Ectodermal cell (in vitro differentiated cells): ENCODE measurements at regions not wholly inside any gene's neighbourhood (a gene's known extent, or its start where the extent isn't known, plus 50 kb on each side); places are given as distances from the start of the nearest gene placed in this dataset.

ENCODE experiments used
- H3K27ac ChIP-seq: 2 replicates; pipeline ENCODE4 v1.7.0; 2013; ENCODE audit warnings: mild to moderate bottlenecking, low read depth, low read length; ENCODE audit not compliant: insufficient read depth, poor library complexity, severe bottlenecking
- H3K27me3 ChIP-seq: 2 replicates; pipeline ENCODE4 v1.7.0; 2013; ENCODE audit warnings: mild to moderate bottlenecking, low read length; ENCODE audit not compliant: insufficient read depth, control insufficient read depth, poor library complexity, severe bottlenecking
- H3K36me3 ChIP-seq: one replicate; pipeline ENCODE4 v1.7.0; 2013; ENCODE audit warnings: low read length; ENCODE audit not compliant: control insufficient read depth, insufficient read depth
- H3K4me1 ChIP-seq: one replicate; pipeline ENCODE4 v1.7.0; 2013; ENCODE audit warnings: low read length; ENCODE audit not compliant: control insufficient read depth, insufficient read depth
- H3K4me3 ChIP-seq: 2 replicates; pipeline ENCODE4 v1.7.0; 2013; ENCODE audit warnings: low read depth, low read length, control low read depth; ENCODE audit not compliant: insufficient read depth
- H3K9me3 ChIP-seq: 2 replicates; pipeline ENCODE4 v1.7.0; 2013; ENCODE audit warnings: mild to moderate bottlenecking, low read length, moderate library complexity; ENCODE audit not compliant: control insufficient read depth
- WGBS, 2 experiments: methylation state at CpG; one replicate each; pipeline ENCODE4 v1.1.7; 2013; ENCODE audit warnings: missing lambda C conversion rate in 2 of 2; 5-methylcytosine and 5-hydroxymethylcytosine counted together

- no peaks in the 10 kb centered on the region for H3K36me3 ChIP-seq
- H3K4me1 ChIP-seq, result no peaks in the 10 kb centered on the region
- H3K27ac ChIP-seq, result no peak overlapping the region
- no peaks in the 10 kb centered on the region for H3K27me3 ChIP-seq
- H3K4me3 ChIP-seq, result no peak overlapping the region
- H3K9me3 ChIP-seq, result no peaks in the 10 kb centered on the region
- WGBS, 2 experiments, result no CpG with 5 or more reads among the region's 1 CpG
Measured at GRCh38 chr4:180253419-180253818, 1989.8 kb upstream of the TENM3 start.

- Histone ChIP-seq H3K27me3 (no peaks in the 10 kb centered on the region), H3K27ac (no peak overlapping the region), H3K36me3 (no peaks in the 10 kb centered on the region), H3K4me3 (no peak overlapping the region), H3K4me1 (no peaks in the 10 kb centered on the region), H3K9me3 (no peaks in the 10 kb centered on the region)
- 11 to 12% methylated on average over 2 of the region's 2 CpGs for WGBS, 2 experiments
Measured at GRCh38 chr4:180261346-180261745, 1981.9 kb upstream of the TENM3 start.

GRCh38 chr4:180280076-180280475, 1963.1 kb upstream of the TENM3 start:
- Histone ChIP-seq H3K27me3 (no peaks in the 10 kb centered on the region), H3K9me3 (no peaks in the 10 kb centered on the region), H3K27ac (no peak overlapping the region), H3K36me3 (no peaks in the 10 kb centered on the region), H3K4me3 (no peak overlapping the region), H3K4me1 (no peaks in the 10 kb centered on the region)
- WGBS, 2 experiments, result 100% methylated on average over 1 to 3 of the region's 3 CpGs

- Histone ChIP-seq H3K9me3 (no peaks in the 10 kb centered on the region), H3K27ac (no peak overlapping the region), H3K36me3 (no peaks in the 10 kb centered on the region), H3K4me1 (no peaks in the 10 kb centered on the region), H3K27me3 (no peaks in the 10 kb centered on the region), H3K4me3 (no peak overlapping the region)
- 88 to 90% methylated on average over 6 of the region's 6 CpGs for WGBS, 2 experiments
Measured at GRCh38 chr4:180280726-180281297, 1962.4 kb upstream of the TENM3 start.

GRCh38 chr4:180281724-180282123, 1961.5 kb upstream of the TENM3 start:
- WGBS, 2 experiments, result 94% methylated on average over 2 to 3 of the region's 3 CpGs
- no peak overlapping the region for H3K4me3 ChIP-seq
- H3K27ac ChIP-seq, result no peak overlapping the region
- H3K36me3 ChIP-seq, result no peaks in the 10 kb centered on the region
- no peaks in the 10 kb centered on the region for H3K4me1 ChIP-seq
- no peaks in the 10 kb centered on the region for H3K9me3 ChIP-seq
- H3K27me3 ChIP-seq, result no peaks in the 10 kb centered on the region

GRCh38 chr4:180284267-180284666, 1958.9 kb upstream of the TENM3 start:
- H3K27me3 ChIP-seq, result no peaks in the 10 kb centered on the region
- no peak overlapping the region for H3K27ac ChIP-seq
- no peaks in the 10 kb centered on the region for H3K36me3 ChIP-seq
- no peaks in the 10 kb centered on the region for H3K9me3 ChIP-seq
- H3K4me1 ChIP-seq, result no peaks in the 10 kb centered on the region
- no peak overlapping the region for H3K4me3 ChIP-seq
- WGBS, 2 experiments, result 61% methylated on average over 3 of the region's 3 CpGs

- WGBS, 2 experiments, result 100% methylated on average over 1 of the region's 1 CpG; no CpG with 5 or more reads in 1 of the 2 experiments
- Histone ChIP-seq H3K36me3 (no peaks in the 10 kb centered on the region), H3K27ac (no peak overlapping the region), H3K9me3 (no peaks in the 10 kb centered on the region), H3K4me1 (no peaks in the 10 kb centered on the region), H3K4me3 (no peak overlapping the region), H3K27me3 (no peaks in the 10 kb centered on the region)
Measured at GRCh38 chr4:180285796-180286195, 1957.4 kb upstream of the TENM3 start.

- Histone ChIP-seq H3K4me1 (no peaks in the 10 kb centered on the region), H3K9me3 (no peaks in the 10 kb centered on the region), H3K36me3 (no peaks in the 10 kb centered on the region), H3K27ac (no peak overlapping the region), H3K27me3 (no peaks in the 10 kb centered on the region), H3K4me3 (no peak overlapping the region)
- 89 to 100% methylated on average over 1 of the region's 1 CpG for WGBS, 2 experiments
Measured at GRCh38 chr4:180292339-180292738, 1950.9 kb upstream of the TENM3 start.

- 86 to 89% methylated on average over 4 of the region's 4 CpGs for WGBS, 2 experiments
- H3K9me3 ChIP-seq, result no peaks in the 10 kb centered on the region
- H3K4me1 ChIP-seq, result no peaks in the 10 kb centered on the region
- no peak overlapping the region for H3K4me3 ChIP-seq
- H3K27ac ChIP-seq, result no peak overlapping the region
- H3K27me3 ChIP-seq, result no peaks in the 10 kb centered on the region
- no peaks in the 10 kb centered on the region for H3K36me3 ChIP-seq
Measured at GRCh38 chr4:180296036-180296599, 1947.1 kb upstream of the TENM3 start.

- Histone ChIP-seq H3K4me3 (no peak overlapping the region), H3K9me3 (no peaks in the 10 kb centered on the region), H3K27me3 (no peaks in the 10 kb centered on the region), H3K36me3 (no peaks in the 10 kb centered on the region), H3K27ac (no peak overlapping the region), H3K4me1 (no peaks in the 10 kb centered on the region)
- 68 to 79% methylated on average over 3 to 4 of the region's 4 CpGs for WGBS, 2 experiments
Measured at GRCh38 chr4:180304321-180304720, 1938.9 kb upstream of the TENM3 start.
